ENCODE measurements at regions not wholly inside any gene's neighbourhood (a gene's known extent, or its start where the extent isn't known, plus 50 kb on each side); places are given as distances from the start of the nearest gene placed in this dataset.

DNA sequence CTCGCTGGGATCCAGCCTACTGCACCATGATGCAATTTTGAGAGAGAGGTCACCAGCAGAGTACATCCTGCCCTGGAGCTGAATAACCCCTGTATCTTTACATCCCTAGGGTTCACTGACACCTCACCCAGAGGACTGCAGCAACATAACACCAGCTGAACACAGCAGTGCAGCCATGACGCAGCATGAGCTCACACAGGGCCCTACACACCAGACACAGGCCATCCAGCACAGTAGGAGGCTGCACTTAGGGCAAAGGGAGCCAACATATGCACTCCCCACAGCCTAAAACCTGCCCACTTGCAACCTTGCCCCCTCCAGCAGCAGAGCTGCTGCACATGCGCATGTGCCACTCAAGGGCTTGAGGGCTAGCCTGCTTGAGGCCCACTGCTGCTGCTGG is 157.3 kb upstream of the SMARCA2 start:
- Histone ChIP-seq H3K4me3 (ENCODE audit: low read depth in 1 of 2, low read length in 2 of 2) (no peak overlapping the region), H3K9ac (ENCODE audit: low read length) (no peak overlapping the region), H3K27me3 (ENCODE audit: control insufficient read depth in 1 of 2, insufficient read depth in 2 of 2, low read length in 2 of 2) (no peaks in the 10 kb centered on the region), H3K36me3 (ENCODE audit: insufficient read depth, low read length) (no peaks in the 10 kb centered on the region), H3K27ac (ENCODE audit: low read depth, low read length) (no peak overlapping the region), H3K9me3 (ENCODE audit: low read length) (no peaks in the 10 kb centered on the region), H3K4me1 (ENCODE audit: insufficient read depth, low read length) (no peaks in the 10 kb centered on the region)

DNA sequence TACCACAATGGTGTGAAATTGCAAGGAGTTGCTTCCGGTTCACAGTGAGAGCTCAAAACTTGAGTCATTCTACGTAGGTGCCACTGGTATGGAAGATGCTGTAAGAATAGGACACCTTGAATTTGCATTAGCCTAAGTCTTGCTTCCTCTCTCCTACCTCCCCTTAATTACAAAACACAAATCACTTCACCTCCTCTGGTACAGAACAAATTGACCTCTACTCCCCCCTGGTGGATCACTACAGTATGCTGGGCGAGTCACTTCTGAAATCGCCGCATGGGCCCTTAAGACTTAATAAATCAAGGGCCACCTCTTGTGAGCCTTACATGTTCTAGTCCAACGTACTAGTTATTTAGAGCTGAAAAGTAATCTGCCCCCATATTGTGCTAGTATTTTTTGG is 145.3 kb upstream of the SMARCA2 start:
- no peaks in the 10 kb centered on the region for H3K27me3 ChIP-seq (ENCODE audit: control insufficient read depth in 1 of 2, insufficient read depth in 2 of 2, low read length in 2 of 2)
- no peaks in the 10 kb centered on the region for H3K4me1 ChIP-seq (ENCODE audit: insufficient read depth, low read length)
- H3K4me3 ChIP-seq (ENCODE audit: low read depth in 1 of 2, low read length in 2 of 2): no peak overlapping the region
- no peak overlapping the region for H3K27ac ChIP-seq (ENCODE audit: low read depth, low read length)
- no peaks in the 10 kb centered on the region for H3K36me3 ChIP-seq (ENCODE audit: insufficient read depth, low read length)
- H3K9me3 ChIP-seq (ENCODE audit: low read length): no peaks in the 10 kb centered on the region
- no peak overlapping the region for H3K9ac ChIP-seq (ENCODE audit: low read length)

DNA sequence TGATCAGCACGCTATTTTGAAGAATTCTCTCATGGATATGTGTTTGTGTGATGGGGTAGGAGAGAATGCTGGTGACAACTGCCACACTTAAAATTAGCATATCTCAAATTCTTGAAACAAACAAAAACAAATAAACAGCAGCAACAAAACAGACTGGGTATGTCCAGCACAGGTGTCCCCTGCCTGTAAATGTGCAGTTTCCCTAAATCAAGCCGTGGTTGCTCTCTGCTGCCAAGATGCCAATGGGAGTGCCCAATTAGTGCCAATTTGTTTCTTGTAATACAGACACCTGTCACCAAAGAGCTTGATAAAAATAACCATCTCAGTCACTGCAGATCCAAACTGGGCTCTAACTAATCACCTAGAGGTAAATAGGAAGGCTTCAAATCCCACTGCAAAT is 144.2 kb upstream of the SMARCA2 start:
- Histone ChIP-seq H3K36me3 (ENCODE audit: insufficient read depth, low read length) (no peaks in the 10 kb centered on the region), H3K4me1 (ENCODE audit: insufficient read depth, low read length) (no peaks in the 10 kb centered on the region), H3K9ac (ENCODE audit: low read length) (no peak overlapping the region), H3K27ac (ENCODE audit: low read depth, low read length) (no peak overlapping the region), H3K4me3 (ENCODE audit: low read depth in 1 of 2, low read length in 2 of 2) (no peak overlapping the region), H3K9me3 (ENCODE audit: low read length) (no peaks in the 10 kb centered on the region), H3K27me3 (ENCODE audit: control insufficient read depth in 1 of 2, insufficient read depth in 2 of 2, low read length in 2 of 2) (no peaks in the 10 kb centered on the region)

DNA sequence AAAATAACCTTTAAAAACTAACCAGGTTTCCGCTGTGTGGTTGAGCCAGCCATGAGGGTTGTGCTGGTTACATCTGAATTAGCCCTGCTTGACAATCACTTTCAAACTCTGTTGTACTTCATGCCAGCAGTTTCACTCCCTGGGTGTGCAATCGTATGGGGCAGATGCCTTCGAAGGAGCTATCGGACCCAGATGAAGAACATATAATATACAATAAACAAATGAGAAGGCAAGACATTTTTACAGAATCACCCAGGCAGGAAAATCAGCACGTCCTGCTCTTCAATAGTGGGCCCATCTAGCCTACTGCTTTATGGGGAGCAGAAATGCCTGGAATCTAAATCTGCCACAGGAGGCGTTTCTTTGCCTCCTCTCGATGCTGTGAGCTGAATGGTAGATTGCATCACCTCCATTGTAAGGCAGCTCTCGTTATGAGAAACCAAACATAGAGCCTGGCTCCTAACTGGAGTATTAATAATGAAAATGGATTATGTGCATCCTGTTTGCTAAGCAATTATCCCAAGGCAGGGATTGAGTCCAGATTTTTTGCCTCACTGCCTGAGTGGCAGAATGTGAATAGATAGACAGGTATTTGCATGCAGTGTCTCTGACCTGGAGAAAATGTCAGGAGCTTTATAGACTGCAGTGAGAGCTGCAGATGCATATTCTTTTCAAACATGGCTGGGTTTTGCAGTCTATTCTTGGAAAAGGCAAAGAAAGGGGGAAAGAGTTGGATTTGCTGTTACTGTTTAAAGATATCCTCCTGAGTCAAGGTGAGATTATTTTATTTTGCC is 143.3 kb upstream of the SMARCA2 start:
- Histone ChIP-seq H3K36me3 (ENCODE audit: insufficient read depth, low read length) (no peaks in the 10 kb centered on the region), H3K4me1 (ENCODE audit: insufficient read depth, low read length) (no peaks in the 10 kb centered on the region), H3K9ac (ENCODE audit: low read length) (no peak overlapping the region), H3K9me3 (ENCODE audit: low read length) (no peaks in the 10 kb centered on the region), H3K4me3 (ENCODE audit: low read depth in 1 of 2, low read length in 2 of 2) (no peak overlapping the region), H3K27ac (ENCODE audit: low read depth, low read length) (no peak overlapping the region), H3K27me3 (ENCODE audit: control insufficient read depth in 1 of 2, insufficient read depth in 2 of 2, low read length in 2 of 2) (no peaks in the 10 kb centered on the region)

DNA sequence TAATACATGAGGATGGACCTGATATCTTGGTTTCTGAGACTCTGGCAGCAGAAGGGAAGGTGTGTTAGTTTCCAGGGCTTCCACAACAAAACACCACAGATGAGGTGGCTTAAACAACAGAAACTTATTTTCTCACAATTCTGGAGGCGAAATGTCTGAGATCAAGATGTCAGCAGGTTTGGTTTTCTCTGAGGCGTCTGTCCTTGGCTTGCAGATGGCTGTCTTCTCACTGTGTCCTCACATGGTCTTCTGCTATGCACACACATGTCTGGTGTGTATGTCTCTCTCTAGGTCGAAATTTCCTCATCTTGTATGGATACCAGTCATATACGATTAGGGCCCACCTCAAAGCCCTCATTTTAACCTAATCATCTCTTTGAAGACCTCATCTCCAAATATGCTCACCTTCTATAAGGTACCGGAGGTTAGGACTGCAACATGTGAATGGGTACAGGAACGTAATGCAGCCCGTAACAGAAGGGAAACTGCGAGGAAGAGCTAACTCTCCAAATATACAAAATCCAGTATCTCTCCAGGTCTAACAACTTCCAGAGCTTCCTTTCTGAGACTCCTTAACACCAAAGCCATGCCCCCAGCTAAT is 139.8 kb upstream of the SMARCA2 start:
- H3K9ac ChIP-seq (ENCODE audit: low read length): no peak overlapping the region
- no peaks in the 10 kb centered on the region for H3K36me3 ChIP-seq (ENCODE audit: insufficient read depth, low read length)
- H3K9me3 ChIP-seq (ENCODE audit: low read length): no peaks in the 10 kb centered on the region
- no peak overlapping the region for H3K4me3 ChIP-seq (ENCODE audit: low read depth in 1 of 2, low read length in 2 of 2)
- H3K27me3 ChIP-seq (ENCODE audit: control insufficient read depth in 1 of 2, insufficient read depth in 2 of 2, low read length in 2 of 2): no peaks in the 10 kb centered on the region
- H3K4me1 ChIP-seq (ENCODE audit: insufficient read depth, low read length): no peaks in the 10 kb centered on the region
- H3K27ac ChIP-seq (ENCODE audit: low read depth, low read length): no peak overlapping the region

DNA sequence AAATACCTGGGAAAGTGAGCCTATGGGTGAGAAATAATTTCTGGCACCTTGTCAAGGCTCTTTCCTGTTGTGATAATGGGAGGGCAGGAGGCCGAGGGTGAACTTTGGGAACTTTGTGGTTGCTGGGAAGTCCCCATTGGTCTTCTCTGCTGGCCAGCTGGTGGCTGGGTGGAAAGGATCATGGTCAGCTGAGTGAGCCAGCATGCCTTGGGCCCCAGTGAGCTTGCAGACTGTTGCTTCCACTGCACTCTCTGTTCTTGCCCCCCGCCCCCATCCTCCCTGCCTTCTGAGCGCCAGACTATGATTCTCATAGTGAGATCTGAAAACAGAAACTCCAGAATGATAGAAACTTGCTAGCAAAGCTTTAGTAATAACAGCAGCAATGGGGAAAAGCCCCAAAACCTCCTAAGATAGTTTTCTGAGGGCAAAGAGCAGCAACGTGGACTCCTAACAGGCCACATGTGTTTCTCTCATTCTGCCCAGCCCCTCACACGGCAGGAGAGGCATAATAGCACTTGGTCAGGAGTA is 139.2 kb upstream of the SMARCA2 start:
- Histone ChIP-seq H3K27ac (ENCODE audit: low read depth, low read length) (no peak overlapping the region), H3K4me3 (ENCODE audit: low read depth in 1 of 2, low read length in 2 of 2) (no peak overlapping the region), H3K36me3 (ENCODE audit: insufficient read depth, low read length) (no peaks in the 10 kb centered on the region), H3K9me3 (ENCODE audit: low read length) (no peaks in the 10 kb centered on the region), H3K27me3 (ENCODE audit: control insufficient read depth in 1 of 2, insufficient read depth in 2 of 2, low read length in 2 of 2) (no peaks in the 10 kb centered on the region), H3K9ac (ENCODE audit: low read length) (no peak overlapping the region), H3K4me1 (ENCODE audit: insufficient read depth, low read length) (no peaks in the 10 kb centered on the region)

DNA sequence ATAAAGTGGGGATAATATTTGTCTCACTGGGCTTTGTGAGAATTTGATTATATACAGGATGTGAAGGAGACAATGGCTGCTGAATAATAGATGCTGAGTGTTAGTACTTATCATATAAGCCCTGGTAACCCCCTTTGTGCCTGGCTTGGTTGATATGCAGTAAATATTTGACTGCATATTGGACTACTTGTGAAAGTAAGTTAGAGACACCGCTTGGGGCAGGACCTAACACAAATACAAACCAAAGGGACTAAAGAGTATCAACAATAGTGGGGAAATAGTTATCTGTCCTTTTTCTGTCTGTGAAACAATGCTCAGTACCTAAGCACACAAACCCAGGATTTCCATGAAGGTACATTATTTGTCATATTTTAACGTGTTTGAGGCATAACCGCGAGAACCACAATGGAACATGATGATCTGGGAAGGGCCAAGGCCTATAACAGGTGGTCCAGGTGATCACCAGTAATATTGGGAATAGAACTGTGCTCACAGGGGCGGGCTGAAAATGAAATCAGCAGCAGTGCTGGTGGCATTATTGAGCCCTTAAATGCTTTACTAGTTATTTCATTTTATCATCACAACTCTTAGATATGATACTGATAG is 138.2 kb upstream of the SMARCA2 start:
- no peaks in the 10 kb centered on the region for H3K36me3 ChIP-seq (ENCODE audit: insufficient read depth, low read length)
- no peak overlapping the region for H3K9ac ChIP-seq (ENCODE audit: low read length)
- no peaks in the 10 kb centered on the region for H3K4me1 ChIP-seq (ENCODE audit: insufficient read depth, low read length)
- no peak overlapping the region for H3K4me3 ChIP-seq (ENCODE audit: low read depth in 1 of 2, low read length in 2 of 2)
- no peak overlapping the region for H3K27ac ChIP-seq (ENCODE audit: low read depth, low read length)
- H3K27me3 ChIP-seq (ENCODE audit: control insufficient read depth in 1 of 2, insufficient read depth in 2 of 2, low read length in 2 of 2): no peaks in the 10 kb centered on the region
- no peaks in the 10 kb centered on the region for H3K9me3 ChIP-seq (ENCODE audit: low read length)

DNA sequence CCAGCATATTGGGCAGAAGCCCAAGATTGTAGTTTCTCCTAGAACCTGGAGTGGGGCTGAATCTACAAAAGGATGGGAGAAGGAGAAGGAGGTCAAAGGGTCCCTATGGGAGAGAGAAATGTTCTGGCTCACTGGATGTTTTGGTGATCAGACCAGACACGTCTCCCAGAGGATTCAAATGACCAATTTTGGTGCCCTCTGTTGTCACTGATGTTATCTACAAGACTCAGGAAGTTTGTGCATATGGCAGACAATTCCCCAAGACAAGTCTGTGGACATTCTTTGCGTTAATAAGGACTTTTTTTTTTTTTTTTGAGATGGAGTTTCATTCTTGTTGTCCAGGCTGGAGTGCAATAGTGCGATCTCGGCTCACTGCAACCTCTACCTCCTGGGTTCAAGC is 137.2 kb upstream of the SMARCA2 start:
- H3K9me3 ChIP-seq (ENCODE audit: low read length): no peaks in the 10 kb centered on the region
- H3K4me3 ChIP-seq (ENCODE audit: low read depth in 1 of 2, low read length in 2 of 2): no peak overlapping the region
- H3K4me1 ChIP-seq (ENCODE audit: insufficient read depth, low read length): no peaks in the 10 kb centered on the region
- no peaks in the 10 kb centered on the region for H3K36me3 ChIP-seq (ENCODE audit: insufficient read depth, low read length)
- H3K9ac ChIP-seq (ENCODE audit: low read length): no peak overlapping the region
- no peaks in the 10 kb centered on the region for H3K27me3 ChIP-seq (ENCODE audit: control insufficient read depth in 1 of 2, insufficient read depth in 2 of 2, low read length in 2 of 2)
- H3K27ac ChIP-seq (ENCODE audit: low read depth, low read length): no peak overlapping the region

DNA sequence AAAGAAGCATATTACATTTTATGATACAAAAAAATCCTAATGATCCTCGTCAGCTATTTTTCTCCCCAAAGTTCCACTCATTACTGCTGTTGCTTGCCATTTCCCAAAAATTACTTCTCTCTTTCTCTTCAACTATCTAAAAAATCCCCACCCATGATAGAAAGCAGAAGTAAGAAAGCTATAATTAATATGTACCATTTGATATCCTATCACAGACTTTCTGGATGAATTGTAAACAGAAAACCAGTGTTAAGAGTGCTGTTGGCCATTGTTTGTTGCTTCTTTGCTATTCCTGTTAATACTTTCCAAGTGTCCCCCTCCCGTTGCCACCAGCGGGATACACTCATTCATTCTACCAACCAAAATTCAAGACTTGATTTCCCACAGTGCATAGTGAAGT is 136.3 kb upstream of the SMARCA2 start:
- H3K4me3 ChIP-seq (ENCODE audit: low read depth in 1 of 2, low read length in 2 of 2): no peak overlapping the region
- H3K9me3 ChIP-seq (ENCODE audit: low read length): no peaks in the 10 kb centered on the region
- H3K27ac ChIP-seq (ENCODE audit: low read depth, low read length): no peak overlapping the region

DNA sequence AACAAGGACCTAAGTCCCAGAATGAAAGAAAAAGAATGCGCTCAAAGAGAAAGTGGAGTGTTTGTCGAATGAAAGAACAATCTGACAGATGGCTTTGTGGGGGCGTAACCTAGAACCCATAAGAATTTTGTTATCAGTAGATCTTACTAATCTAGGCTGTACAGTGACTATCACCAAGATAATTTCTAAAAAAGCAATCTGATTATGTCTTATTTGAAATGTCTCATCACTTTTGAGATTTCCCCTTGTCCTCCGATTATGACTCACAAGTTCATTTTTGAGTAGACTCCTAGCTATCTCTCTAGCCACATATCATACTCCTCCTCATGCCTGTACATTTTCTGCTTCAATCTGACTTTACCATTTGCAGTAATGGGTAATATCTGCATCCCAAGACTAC is 135.6 kb upstream of the SMARCA2 start:
- no peaks in the 10 kb centered on the region for H3K27me3 ChIP-seq (ENCODE audit: control insufficient read depth in 1 of 2, insufficient read depth in 2 of 2, low read length in 2 of 2)
- no peak overlapping the region for H3K4me3 ChIP-seq (ENCODE audit: low read depth in 1 of 2, low read length in 2 of 2)
- H3K9me3 ChIP-seq (ENCODE audit: low read length): no peaks in the 10 kb centered on the region
- H3K36me3 ChIP-seq (ENCODE audit: insufficient read depth, low read length): no peaks in the 10 kb centered on the region
- no peak overlapping the region for H3K9ac ChIP-seq (ENCODE audit: low read length)
- no peaks in the 10 kb centered on the region for H3K4me1 ChIP-seq (ENCODE audit: insufficient read depth, low read length)
- no peak overlapping the region for H3K27ac ChIP-seq (ENCODE audit: low read depth, low read length)

More for the DNA sequence above, 136.3 kb upstream of the SMARCA2 start:
- H3K27me3 ChIP-seq (ENCODE audit: control insufficient read depth in 1 of 2, insufficient read depth in 2 of 2, low read length in 2 of 2): no peaks in the 10 kb centered on the region
- H3K36me3 ChIP-seq (ENCODE audit: insufficient read depth, low read length): no peaks in the 10 kb centered on the region
- no peaks in the 10 kb centered on the region for H3K4me1 ChIP-seq (ENCODE audit: insufficient read depth, low read length)
- H3K9ac ChIP-seq (ENCODE audit: low read length): no peak overlapping the region

DNA sequence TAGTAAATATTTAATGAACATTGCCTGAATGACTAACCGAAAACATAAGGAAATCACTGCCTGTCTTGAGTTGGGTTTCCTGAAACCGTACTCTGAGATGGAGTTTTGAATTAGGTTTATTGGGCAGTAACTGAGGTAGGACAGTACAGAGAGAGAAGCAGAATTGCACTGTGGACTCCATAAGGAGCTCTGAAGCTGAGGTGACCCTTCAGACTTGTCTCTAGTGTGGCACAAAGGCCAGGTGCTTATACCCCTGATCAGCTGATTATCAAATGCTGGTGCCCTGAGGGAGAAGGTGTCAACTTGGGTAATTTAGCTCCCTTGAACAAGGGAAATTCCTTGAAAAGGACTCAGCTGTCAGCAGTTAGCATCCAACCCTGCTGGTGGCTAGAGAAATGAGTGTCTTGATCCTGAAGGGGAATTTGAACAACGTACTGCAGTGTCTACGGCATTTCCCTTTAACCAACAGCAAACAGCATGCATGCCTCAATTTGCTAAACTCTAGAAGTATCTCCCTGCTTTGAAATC is 135.0 kb upstream of the SMARCA2 start:
- H3K9ac ChIP-seq (ENCODE audit: low read length): no peak overlapping the region
- no peak overlapping the region for H3K4me3 ChIP-seq (ENCODE audit: low read depth in 1 of 2, low read length in 2 of 2)
- no peaks in the 10 kb centered on the region for H3K27me3 ChIP-seq (ENCODE audit: control insufficient read depth in 1 of 2, insufficient read depth in 2 of 2, low read length in 2 of 2)
- H3K36me3 ChIP-seq (ENCODE audit: insufficient read depth, low read length): no peaks in the 10 kb centered on the region
- H3K9me3 ChIP-seq (ENCODE audit: low read length): no peaks in the 10 kb centered on the region
- no peak overlapping the region for H3K27ac ChIP-seq (ENCODE audit: low read depth, low read length)
- H3K4me1 ChIP-seq (ENCODE audit: insufficient read depth, low read length): no peaks in the 10 kb centered on the region

All from muscle layer of colon (tissue), 2 donors.